Embryonic facial prominence (tissue), 1 donor: ENCODE measurements at regions not wholly inside any gene's neighbourhood (a gene's known extent, or its start where the extent isn't known, plus 50 kb on each side); places are given as distances from the start of the nearest gene placed in this dataset.
"Not testable (repeated sequence)": the region's sequence is repeated elsewhere in the genome, so short reads cannot be mapped to it uniquely, and the experiment has no call there.

Experiments
- DNase-seq: peaks from one replicate; pipeline ENCODE4 v3.0.0-alpha.2; 2016; ENCODE audit errors: extremely low spot score

DNA sequence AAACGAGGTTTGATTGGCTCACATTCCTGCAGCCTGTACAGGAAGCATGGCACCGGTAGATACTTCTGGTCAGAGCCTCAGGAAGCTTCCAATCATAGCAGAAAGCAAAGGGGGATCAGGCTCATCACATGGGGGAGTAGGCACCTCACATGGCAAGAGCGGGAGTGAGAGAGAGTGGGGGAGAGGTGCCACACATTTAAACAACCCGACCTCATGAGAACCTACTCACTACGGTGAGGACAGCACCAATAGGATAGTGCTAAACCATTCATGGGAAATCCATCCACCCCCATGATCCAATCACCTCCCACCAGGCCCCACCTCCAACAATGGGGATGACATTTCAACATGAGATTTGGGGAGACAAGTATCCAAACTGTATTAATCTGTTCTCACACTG, 105.8 kb downstream of the SOCS6 start:
- no peak for DNase-seq

DNA sequence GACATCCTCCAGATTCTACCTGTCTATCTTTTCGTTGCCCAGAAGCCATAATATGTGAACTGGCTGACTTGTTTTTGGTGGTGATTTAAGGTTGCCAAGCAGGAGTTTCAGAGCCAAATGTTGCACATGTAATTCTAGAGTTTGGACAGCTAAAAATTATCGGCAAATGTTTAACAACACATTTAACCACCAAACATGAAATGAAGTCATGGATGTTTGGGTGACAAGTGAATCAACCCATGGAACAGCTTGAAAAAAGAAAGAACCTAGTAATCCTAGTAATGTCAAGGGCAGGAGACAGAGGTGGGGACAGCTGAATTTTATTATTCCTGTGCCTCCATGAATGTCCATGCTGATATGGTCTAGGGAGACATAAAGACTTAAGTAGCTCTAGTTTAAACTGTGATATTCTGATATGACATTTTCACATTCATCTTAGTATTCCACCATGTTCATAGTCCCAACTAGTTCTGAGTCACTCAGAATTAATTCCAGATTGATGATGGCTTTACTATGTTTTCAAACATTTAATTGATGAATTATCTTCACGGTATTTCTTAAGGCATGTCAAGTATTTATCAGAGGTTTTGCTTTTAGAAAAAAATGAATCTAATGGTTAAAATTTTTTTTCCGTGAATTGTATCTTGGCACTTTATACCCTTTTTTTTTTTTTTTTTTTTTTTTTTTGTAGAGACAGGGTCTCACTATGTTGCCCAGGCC, 101.7 kb downstream of the SOCS6 start:
- DNase-seq = no peak

DNA sequence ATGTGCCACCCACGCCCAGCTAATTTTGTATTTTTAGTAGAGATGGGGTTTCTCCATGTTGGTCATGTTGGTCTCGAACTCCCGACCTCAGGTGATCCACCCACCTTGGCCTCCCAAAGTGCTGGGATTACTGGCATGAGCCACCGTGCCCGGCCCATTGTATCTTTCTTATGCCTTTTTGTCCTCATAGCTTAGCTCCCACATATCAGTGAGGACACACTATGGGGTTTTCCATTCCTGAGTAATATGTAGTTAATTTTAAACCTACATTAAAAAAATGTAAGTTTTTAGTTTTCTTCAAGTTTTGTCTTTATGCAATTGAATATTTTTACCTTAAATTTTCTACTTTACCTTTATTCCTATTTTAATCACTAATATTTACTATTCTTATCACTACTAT, 100.2 kb downstream of the SOCS6 start:
- not testable (repeated sequence) for DNase-seq

- no peak for DNase-seq
Measured at GRCh38 chr18:70387027-70387426, 98.2 kb downstream of the SOCS6 start.

GRCh38 chr18:70386582-70386981, 97.7 kb downstream of the SOCS6 start:
- no peak for DNase-seq

DNA sequence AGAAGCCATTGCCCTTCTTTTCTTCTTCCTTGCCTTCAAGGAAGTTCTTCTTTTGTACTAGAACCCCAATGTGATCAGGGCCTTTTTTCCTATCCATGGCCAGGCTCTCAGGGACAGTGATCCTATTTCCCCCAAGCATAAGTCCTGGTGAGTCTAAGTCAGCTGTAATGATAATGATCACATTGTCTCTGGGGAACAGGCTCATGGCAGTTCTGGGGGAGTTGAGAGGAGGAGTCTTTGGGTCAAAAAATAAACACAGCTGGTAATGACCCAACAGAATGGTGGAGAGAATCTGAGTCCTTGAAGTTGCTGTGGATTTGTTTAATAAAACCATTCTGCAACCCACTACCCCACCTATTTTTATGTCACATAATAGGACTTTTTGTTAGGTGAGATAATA, 96.6 kb downstream of the SOCS6 start:
- DNase-seq = no peak

GRCh38 chr18:70384181-70384790, 95.4 kb downstream of the SOCS6 start:
- DNase-seq = no peak

GRCh38 chr18:70382992-70383717, 94.3 kb downstream of the SOCS6 start:
- no peak for DNase-seq

- no peak for DNase-seq
Measured at GRCh38 chr18:70382017-70382416, 93.2 kb downstream of the SOCS6 start.

GRCh38 chr18:70380915-70381896, 92.4 kb downstream of the SOCS6 start:
- DNase-seq = no peak
